ENCODE measurements at regions not wholly inside any gene's neighbourhood (a gene's known extent, or its start where the extent isn't known, plus 50 kb on each side); places are given as distances from the start of the nearest gene placed in this dataset.
"Not testable (repeated sequence)": the region's sequence is repeated elsewhere in the genome, so short reads cannot be mapped to it uniquely, and the experiment has no call there.

DNA sequence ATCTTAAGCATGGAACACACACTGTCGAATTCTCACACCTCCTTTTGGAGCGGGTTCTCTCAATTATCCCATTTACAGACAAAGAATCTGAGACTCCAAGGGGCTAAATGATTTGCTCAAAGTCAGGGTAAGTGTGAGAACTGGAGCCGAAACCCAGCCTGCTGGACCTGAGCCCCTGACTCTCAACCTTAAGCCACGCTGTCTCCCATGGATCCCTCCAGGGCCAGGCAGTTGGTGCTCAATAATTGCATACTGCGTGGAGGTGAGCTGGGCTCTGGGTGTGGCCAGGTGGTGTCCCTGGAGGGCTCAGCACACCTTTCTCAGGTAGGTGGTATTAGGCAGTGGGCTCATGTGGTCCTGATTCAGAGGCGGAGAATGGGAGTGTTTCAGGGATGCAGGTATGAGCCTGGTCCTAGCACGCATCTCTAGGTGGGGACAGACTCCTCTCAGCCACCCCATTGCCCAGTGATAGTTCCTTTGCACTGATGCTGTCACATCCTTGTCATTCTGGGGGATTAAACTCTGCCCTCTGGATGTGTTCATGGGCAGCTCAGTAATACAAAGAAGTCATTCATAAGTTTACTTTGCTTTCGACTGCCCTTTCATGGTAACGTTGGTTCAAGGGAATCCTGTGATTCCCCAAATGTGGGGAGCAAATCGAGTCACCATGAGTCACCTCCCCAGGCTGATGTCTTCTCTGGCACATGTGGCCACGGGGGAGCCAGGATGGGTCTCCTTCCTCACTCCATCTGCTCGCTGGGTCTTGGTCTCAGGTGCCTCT, 399.5 kb upstream of the TNRC6C start:
- intact Hi-C loops (cut with micrococcal nuclease) = no loop called here
- Histone ChIP-seq H3K27ac (replicated peaks) (no peak overlapping the region), H3K9me3 (replicated peaks) (no peaks in the 10 kb centered on the region), H3K4me1 (peaks cover 24% of the 10 kb centered on the region), H3K36me3 (no peaks in the 10 kb centered on the region), H3K4me3 (no peak overlapping the region), H3K27me3 (ENCODE audit: low read depth) (peaks cover 20% of the 10 kb centered on the region)
- DNase-seq = no peak
- TF ChIP-seq, protein P1, sequence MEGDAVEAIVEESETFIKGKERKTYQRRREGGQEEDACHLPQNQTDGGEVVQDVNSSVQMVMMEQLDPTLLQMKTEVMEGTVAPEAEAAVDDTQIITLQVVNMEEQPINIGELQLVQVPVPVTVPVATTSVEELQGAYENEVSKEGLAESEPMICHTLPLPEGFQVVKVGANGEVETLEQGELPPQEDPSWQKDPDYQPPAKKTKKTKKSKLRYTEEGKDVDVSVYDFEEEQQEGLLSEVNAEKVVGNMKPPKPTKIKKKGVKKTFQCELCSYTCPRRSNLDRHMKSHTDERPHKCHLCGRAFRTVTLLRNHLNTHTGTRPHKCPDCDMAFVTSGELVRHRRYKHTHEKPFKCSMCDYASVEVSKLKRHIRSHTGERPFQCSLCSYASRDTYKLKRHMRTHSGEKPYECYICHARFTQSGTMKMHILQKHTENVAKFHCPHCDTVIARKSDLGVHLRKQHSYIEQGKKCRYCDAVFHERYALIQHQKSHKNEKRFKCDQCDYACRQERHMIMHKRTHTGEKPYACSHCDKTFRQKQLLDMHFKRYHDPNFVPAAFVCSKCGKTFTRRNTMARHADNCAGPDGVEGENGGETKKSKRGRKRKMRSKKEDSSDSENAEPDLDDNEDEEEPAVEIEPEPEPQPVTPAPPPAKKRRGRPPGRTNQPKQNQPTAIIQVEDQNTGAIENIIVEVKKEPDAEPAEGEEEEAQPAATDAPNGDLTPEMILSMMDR (IDR thresholded peaks at IDR 0.05; ENCODE audit: borderline replicate concordance) = no peak

DNA sequence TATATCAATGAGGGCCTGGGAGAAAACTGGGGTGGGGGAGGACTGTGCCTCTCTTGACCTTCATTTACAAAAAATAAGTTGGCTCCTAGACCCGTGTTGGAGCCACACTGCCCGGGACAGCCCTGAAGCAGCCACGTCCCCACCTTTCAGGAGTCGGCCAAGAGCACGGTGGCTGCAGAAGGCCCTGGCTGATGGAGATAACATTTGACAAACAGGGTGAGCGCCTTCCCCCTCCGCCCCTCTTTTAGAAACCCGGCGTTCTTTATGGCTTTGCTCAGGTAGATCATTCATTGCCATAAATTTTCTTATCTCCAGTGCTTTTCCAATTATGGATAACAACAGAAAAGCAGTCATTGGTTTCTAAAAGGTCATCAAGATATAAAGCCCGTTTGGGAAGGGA, 398.1 kb upstream of the TNRC6C start:
- Histone ChIP-seq H3K27me3 (ENCODE audit: low read depth) (peaks cover 20% of the 10 kb centered on the region), H3K27ac (replicated peaks) (no peak overlapping the region), H3K4me3 (no peak overlapping the region), H3K36me3 (no peaks in the 10 kb centered on the region), H3K9me3 (replicated peaks) (no peaks in the 10 kb centered on the region), H3K4me1 (peaks cover 18% of the 10 kb centered on the region)
- no peak for DNase-seq
- intact Hi-C loops (cut with micrococcal nuclease) = no loop called here
- TF ChIP-seq, protein P1 (IDR thresholded peaks at IDR 0.05; ENCODE audit: borderline replicate concordance) = no peak

DNA sequence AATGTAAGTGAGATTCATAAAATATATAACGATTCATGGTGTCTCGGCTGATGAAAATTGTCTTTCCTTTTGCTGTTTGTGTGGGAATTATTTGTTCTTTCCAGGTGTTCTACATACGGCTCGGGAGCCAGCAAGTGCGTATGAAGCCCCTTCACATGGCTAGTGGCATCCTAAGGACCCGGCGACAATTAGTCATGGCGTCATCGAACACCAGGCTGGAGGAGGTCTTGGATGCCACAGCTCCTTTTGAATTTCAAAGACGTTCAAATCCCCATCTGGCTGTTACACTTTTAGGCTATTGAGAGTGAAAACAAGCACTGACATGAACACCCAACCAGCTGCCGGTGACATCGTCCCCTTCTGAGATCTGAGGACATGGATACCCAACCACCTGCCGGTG, 397.7 kb upstream of the TNRC6C start:
- Histone ChIP-seq H3K27me3 (ENCODE audit: low read depth) (peaks cover 16% of the 10 kb centered on the region), H3K9me3 (replicated peaks) (no peaks in the 10 kb centered on the region), H3K36me3 (no peaks in the 10 kb centered on the region), H3K4me3 (no peak overlapping the region), H3K27ac (replicated peaks) (no peak overlapping the region), H3K4me1 (peaks cover 14% of the 10 kb centered on the region)
- no peak for DNase-seq
- intact Hi-C loops (cut with micrococcal nuclease) = no loop called here
- TF ChIP-seq, protein P1 (IDR thresholded peaks at IDR 0.05; ENCODE audit: borderline replicate concordance) = no peak

DNA sequence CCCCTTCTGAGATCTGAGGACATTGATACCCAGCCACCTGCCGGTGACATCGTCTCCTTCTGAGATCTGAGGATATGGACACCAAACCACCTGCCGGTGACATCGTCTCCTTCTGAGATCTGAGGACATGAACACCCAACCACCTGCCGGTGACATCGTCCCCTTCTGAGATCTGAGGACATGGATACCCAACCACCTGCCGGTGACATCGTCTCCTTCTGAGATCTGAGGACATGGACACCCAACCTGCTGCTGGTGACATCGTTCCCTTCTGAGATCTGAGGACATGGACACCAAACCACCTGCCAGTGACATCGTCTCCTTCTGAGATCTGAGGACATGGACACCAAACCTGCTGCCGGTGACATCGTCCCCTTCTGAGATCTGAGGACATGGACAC, 396.1 kb upstream of the TNRC6C start:
- H3K9me3 ChIP-seq (replicated peaks); intact Hi-C loops (cut with micrococcal nuclease); H3K4me3 ChIP-seq; DNase-seq; H3K27me3 ChIP-seq (ENCODE audit: low read depth); H3K27ac ChIP-seq (replicated peaks); H3K4me1 ChIP-seq; H3K36me3 ChIP-seq: not testable (repeated sequence)

DNA sequence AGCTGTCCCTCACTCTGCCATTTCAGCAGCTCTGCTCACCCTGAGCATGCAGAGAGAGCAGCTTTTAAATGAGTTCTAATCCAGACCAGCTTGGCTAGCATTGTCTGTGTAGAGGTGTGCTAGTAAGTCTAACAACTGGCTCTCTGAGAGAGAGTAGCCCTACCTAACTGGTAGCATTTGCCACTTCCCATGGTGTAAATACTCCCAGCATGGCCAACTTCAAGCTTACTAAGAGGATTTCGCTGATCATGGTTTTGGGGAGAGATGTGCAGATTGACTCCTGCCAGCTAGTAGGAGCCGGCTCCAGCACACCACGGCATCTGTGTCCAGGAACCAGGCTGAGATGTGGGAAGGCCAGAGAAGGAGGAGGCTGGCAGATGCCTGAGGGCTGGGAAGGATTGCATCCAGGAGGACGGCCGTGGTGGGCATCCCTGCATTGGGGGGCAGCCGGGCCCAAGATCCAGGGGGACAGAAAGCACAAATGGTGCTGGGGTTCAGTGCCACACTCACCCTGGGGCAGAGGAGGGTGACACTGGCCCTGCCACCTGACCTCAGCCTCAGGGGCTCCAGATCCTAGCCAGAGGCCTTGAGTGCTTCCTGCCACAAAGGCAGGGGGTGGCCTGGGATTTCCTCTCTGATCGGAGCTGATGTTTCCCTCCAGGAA, 394.9 kb upstream of the TNRC6C start:
- DNase-seq = no peak
- intact Hi-C loops (cut with micrococcal nuclease) = no loop called here
- Histone ChIP-seq H3K4me1 (peaks cover 9% of the 10 kb centered on the region), H3K27me3 (ENCODE audit: low read depth) (no peaks in the 10 kb centered on the region), H3K9me3 (replicated peaks) (no peaks in the 10 kb centered on the region), H3K36me3 (no peaks in the 10 kb centered on the region), H3K4me3 (no peak overlapping the region), H3K27ac (replicated peaks) (no peak overlapping the region)
- TF ChIP-seq, protein P1 (IDR thresholded peaks at IDR 0.05; ENCODE audit: borderline replicate concordance) = no peak

DNA sequence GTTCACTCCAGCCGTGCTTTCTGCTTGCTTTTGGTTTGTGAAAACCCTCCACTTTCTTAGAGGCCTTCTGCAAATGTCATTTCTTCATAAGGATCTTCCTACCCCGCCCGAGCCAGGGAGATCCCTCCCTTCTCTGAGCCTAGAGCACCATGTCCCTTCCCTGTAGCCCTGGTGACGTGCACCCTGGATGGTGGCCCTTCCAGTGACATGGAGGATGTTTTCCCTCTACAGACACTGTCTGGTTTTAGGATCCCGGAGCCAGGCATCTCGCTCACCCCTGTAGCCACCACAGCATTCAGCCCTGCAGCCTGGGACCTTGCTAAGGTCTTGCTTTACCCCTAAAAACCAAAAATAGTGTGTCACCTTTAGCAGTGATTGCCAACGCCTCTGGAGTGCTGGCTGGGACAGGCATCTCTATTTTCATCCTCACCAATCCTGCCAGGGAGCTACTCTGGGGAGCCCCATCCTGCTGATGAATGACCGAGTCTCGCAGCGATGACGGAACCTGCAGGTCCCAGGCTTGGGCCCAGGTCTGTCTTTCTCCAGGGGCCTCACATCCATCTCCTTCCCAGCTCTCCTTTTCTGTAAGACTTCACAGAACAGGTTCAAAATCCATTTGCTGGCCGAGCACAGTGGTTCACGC, 394.1 kb upstream of the TNRC6C start:
- Histone ChIP-seq H3K27me3 (ENCODE audit: low read depth) (peaks cover 4% of the 10 kb centered on the region), H3K27ac (replicated peaks) (no peak overlapping the region), H3K9me3 (replicated peaks) (no peaks in the 10 kb centered on the region), H3K4me3 (no peak overlapping the region), H3K4me1 (peaks cover 9% of the 10 kb centered on the region), H3K36me3 (no peaks in the 10 kb centered on the region)
- DNase-seq = no peak
- TF ChIP-seq, protein P1 (IDR thresholded peaks at IDR 0.05; ENCODE audit: borderline replicate concordance) = no peak
- intact Hi-C loops (cut with micrococcal nuclease) = no loop called here

Data from left ventricle myocardium inferior (tissue), 1 donor.